GM12878 (cell line): ENCODE measurements at regions not wholly inside any gene's neighbourhood (a gene's known extent, or its start where the extent isn't known, plus 50 kb on each side); places are given as distances from the start of the nearest gene placed in this dataset.

Experiments
- ATAC-seq: fragments of 200-7000 bp; cut with Tn5 transposase; 3 replicates; pipeline ENCODE4 v1.9.1; 2020; ENCODE audit warnings: mild to moderate bottlenecking, moderate library complexity
- BruUV-seq: library from RNA; stranded (reverse); fragments of 400-500 nt; replicated peaks from 2 replicates; lab custom pipeline; 2021; lab: Mats Ljungman, UMichigan
- CTCF ChIA-PET: fragments of 300-600 bp; sonication (Branson Sonifier 250); formaldehyde crosslinking; extraction: SDS; loops from one replicate; lab custom pipeline; 2021; ENCODE audit warnings: inconsistent platforms; lab: Yijun Ruan, JAX
- POLR2A ChIA-PET: fragments of 350-600 bp; formaldehyde crosslinking; extraction: SDS; loops from one replicate; lab custom pipeline; 2021; ENCODE audit warnings: inconsistent platforms; lab: Charles Lee
- RAD21 ChIA-PET: fragments of 300-600 bp; sonication (Branson Sonifier 250); formaldehyde crosslinking; loops from one replicate; lab custom pipeline; 2023; ENCODE audit warnings: antibody characterized with exemption; ENCODE audit not compliant: unreplicated experiment; lab: Charles Lee
- SMC1A ChIA-PET: fragments of 300-600 bp; sonication (Branson Sonifier 250); formaldehyde crosslinking; loops from one replicate; lab custom pipeline; 2023; ENCODE audit not compliant: unreplicated experiment, uncharacterized antibody; lab: Charles Lee
- DNase-seq: peaks from one replicate; pipeline ENCODE4 v3.0.0-alpha.2; 2011; ENCODE audit warnings: low read depth, low spot score
- FAIRE-seq: peaks from 3 replicates; lab custom pipeline; 2011; peaks lifted over from hg19 to GRCh38; lab: Jason Lieb, UNC
- H2AFZ ChIP-seq: 2 replicates; pipeline ENCODE4 v1.6.0; 2011; ENCODE audit warnings: low read depth, low read length, control low read depth; ENCODE audit not compliant: control insufficient read depth
- H3K27ac ChIP-seq: 2 replicates; pipeline ENCODE4 v1.5.1; 2011; ENCODE audit warnings: control low read depth; ENCODE audit not compliant: control insufficient read depth, insufficient read depth
- H3K27me3 ChIP-seq, 2 experiments: replicated peaks in 1 of 2; 2 replicates each; pipeline versions ENCODE4 v1.6.0 to v1.6.1; 2011; ENCODE audit warnings: low read length in 1 of 2; ENCODE audit not compliant: control insufficient read depth in 2 of 2, insufficient read depth in 2 of 2
- H3K36me3 ChIP-seq, 2 experiments: 2 replicates each; pipeline ENCODE4 v1.5.1; 2011; ENCODE audit warnings: low read length in 1 of 2; ENCODE audit not compliant: control insufficient read depth in 2 of 2, insufficient read depth in 2 of 2
- H3K4me1 ChIP-seq: 2 replicates; pipeline ENCODE4 v1.6.1; 2011; ENCODE audit warnings: mild to moderate bottlenecking, low read length, moderate library complexity, mixed read lengths; ENCODE audit not compliant: control insufficient read depth, insufficient read depth
- H3K4me2 ChIP-seq: 2 replicates; pipeline ENCODE4 v1.6.0; 2011; ENCODE audit warnings: control low read depth; ENCODE audit not compliant: control insufficient read depth, insufficient read depth
- H3K4me3 ChIP-seq: fragments of 200-600 bp; sonication (generic); 2 replicates; pipeline ENCODE4 v1.5.1; 2016
- H3K79me2 ChIP-seq: 2 replicates; pipeline ENCODE4 v1.6.0; 2011; ENCODE audit warnings: low read length; ENCODE audit not compliant: control insufficient read depth, insufficient read depth
- H3K9ac ChIP-seq: 2 replicates; pipeline ENCODE4 v1.8.0; 2011; ENCODE audit warnings: low read length, control low read depth, mixed read lengths; ENCODE audit not compliant: control insufficient read depth, insufficient read depth
- H3K9me3 ChIP-seq: replicated peaks from 3 replicates; pipeline ENCODE4 v1.5.1; 2011; ENCODE audit warnings: mild to moderate bottlenecking, low read length; ENCODE audit not compliant: control insufficient read depth, insufficient read depth
- H4K20me1 ChIP-seq: 2 replicates; pipeline ENCODE4 v1.6.0; 2011; ENCODE audit not compliant: control insufficient read depth, insufficient read depth
- CUX1 ChIP-seq: IDR thresholded peaks from 2 replicates; pipeline ENCODE4 v1.6.1; 2012; ENCODE audit warnings: improper control_type of control experiment, low read depth, low read length; ENCODE audit not compliant: insufficient replicate concordance
- IRF5 ChIP-seq: fragments of 450-650 bp; IDR thresholded peaks from 2 replicates; pipeline ENCODE4 v1.6.1; 2017; ENCODE audit warnings: borderline replicate concordance
- RFX5 ChIP-seq: IDR thresholded peaks from 2 replicates; pipeline ENCODE4 v1.6.1; 2011; ENCODE audit warnings: low read depth, low read length, improper control_type of control experiment
- STAT3 ChIP-seq: IDR thresholded peaks from 2 replicates; pipeline ENCODE4 v1.6.1; 2011; ENCODE audit warnings: low read depth, low read length, improper control_type of control experiment
- SUZ12 ChIP-seq: fragments of 200-600 bp; sonication (generic); IDR thresholded peaks from one replicate; pipeline ENCODE4 v1.6.1; 2018; ENCODE audit warnings: antibody characterized with exemption, mild to moderate bottlenecking; ENCODE audit not compliant: unreplicated experiment
- USF2 ChIP-seq: IDR thresholded peaks from 2 replicates; pipeline ENCODE4 v1.6.1; 2011; ENCODE audit warnings: low read depth, low read length, improper control_type of control experiment, borderline replicate concordance
- WGBS: methylation state at CpG from one replicate; pipeline ENCODE4 v1.1.6; 2016; ENCODE audit warnings: low lambda C conversion rate; ENCODE audit not compliant: insufficient replicate concordance, insufficient coverage; ENCODE audit errors: missing lambda C conversion rate; 5-methylcytosine and 5-hydroxymethylcytosine counted together
- in situ Hi-C: fragments of 300-500 bp; cut with MboI; formaldehyde crosslinking; loops from 9 replicates; pipeline ENCODE4 v1.14.3; 2018; ENCODE audit warnings: mixed read lengths
- intact Hi-C: fragments of 100-400 bp; cut with micrococcal nuclease; formaldehyde crosslinking; loops from one replicate; pipeline ENCODE4 v1.14.2; 2022; ENCODE audit not compliant: unreplicated experiment

GRCh38 chr4:23717528-23718248 lies 172.2 kb downstream of the PPARGC1A start (continued):
- no peak for TF ChIP-seq STAT3
- no peak for TF ChIP-seq IRF5

- H3K27ac ChIP-seq: no peak overlapping the region
- in situ Hi-C loops: no loop called here
- TF ChIP-seq RFX5 (no peak), USF2 (no peak), SUZ12 (no peak), CUX1 (no peak)
- no TSS peak for BruUV-seq
- H3K4me2 ChIP-seq: no peak overlapping the region
- H3K9me3 ChIP-seq: no peaks in the 10 kb centered on the region
- H3K27me3 ChIP-seq: no peaks in the 10 kb centered on the region
- FAIRE-seq: no peak
- no peaks in the 10 kb centered on the region for H4K20me1 ChIP-seq
- H3K9ac ChIP-seq: no peak overlapping the region
- intact Hi-C loops: loop anchor here (10.0 kb wide), 1 partner anchor 575 kb away; no protein-coding TSS in a partner anchor
- 41% methylated on average over 1 of the region's 1 CpG for WGBS
- ChIA-PET POLR2A (no interaction called here), SMC1A (no interaction called here), RAD21 (no interaction called here), CTCF (no interaction called here)
- no peak overlapping the region for H2AFZ ChIP-seq
- H3K36me3 ChIP-seq: no peaks in the 10 kb centered on the region
- H3K79me2 ChIP-seq: no peaks in the 10 kb centered on the region
- ATAC-seq: no peak
- H3K4me1 ChIP-seq: no peaks in the 10 kb centered on the region
- H3K4me3 ChIP-seq: no peak overlapping the region
- no peak for DNase-seq
Observed at GRCh38 chr4:23710298-23710697, 179.5 kb downstream of the PPARGC1A start.
